Transverse colon (tissue), 4 donors: ENCODE measurements at regions not wholly inside any gene's neighbourhood (a gene's known extent, or its start where the extent isn't known, plus 50 kb on each side); places are given as distances from the start of the nearest gene placed in this dataset.

Experiments
- DNase-seq: peaks from one replicate; pipeline ENCODE4 v3.0.0-alpha.2; 2019
- H3K27ac ChIP-seq, 4 donors: fragments of 200-600 bp; sonication (generic); 2 replicates each; pipeline ENCODE4 v1.5.1; 2016 to 2018; ENCODE audit warnings: inconsistent platforms in 4 of 4
- H3K27me3 ChIP-seq: fragments of 200-600 bp; sonication (generic); 2 replicates; pipeline ENCODE4 v1.5.1; 2017; ENCODE audit warnings: inconsistent platforms
- H3K36me3 ChIP-seq, 4 donors: fragments of 200-600 bp; sonication (generic); 2 replicates each; pipeline ENCODE4 v1.5.1; 2017 to 2019; ENCODE audit warnings: inconsistent platforms in 4 of 4
- H3K4me1 ChIP-seq, 4 donors: fragments of 200-600 bp; sonication (generic); 2 replicates each; pipeline ENCODE4 v1.5.1; 2017 to 2020; ENCODE audit warnings: inconsistent platforms in 4 of 4
- H3K4me3 ChIP-seq, 4 donors: fragments of 200-600 bp; sonication (generic); 1 replicate in 1 of 4; 2 replicates in 3 of 4; pipeline versions ENCODE4 v1.5.1 to v1.6.1; 2017 to 2019; ENCODE audit warnings: inconsistent platforms in 4 of 4
- H3K9me3 ChIP-seq, 2 donors: fragments of 200-600 bp; sonication (generic); 2 replicates each; pipeline ENCODE4 v1.5.1; 2017 to 2019; ENCODE audit warnings: inconsistent platforms in 2 of 2
- CTCF ChIP-seq, 5 experiments: fragments of 200-600 bp in 3 of 5; fragments of 450-650 bp in 2 of 5; sonication (generic) in 3 of 5; IDR thresholded peaks; 1 replicate in 2 of 5; 2 replicates in 3 of 5; pipeline ENCODE4 v1.5.1; 2016 to 2017; ENCODE audit warnings: antibody characterized with exemption in 5 of 5, inconsistent platforms in 3 of 5, mild to moderate bottlenecking in 2 of 5, moderate library complexity in 1 of 5
- EP300 ChIP-seq: sonication (generic); formaldehyde crosslinking; IDR thresholded peaks from one replicate; pipeline ENCODE4 v1.6.1; 2017; ENCODE audit warnings: antibody characterized with exemption, low read depth
- POLR2A ChIP-seq: fragments of 450-650 bp; IDR thresholded peaks from one replicate; pipeline ENCODE4 v1.6.1; 2016; ENCODE audit warnings: antibody characterized with exemption, mild to moderate bottlenecking, moderate library complexity
- POLR2AphosphoS5 ChIP-seq, 3 donors: sonication (generic); formaldehyde crosslinking; IDR thresholded peaks; one replicate each; pipeline ENCODE4 v1.6.1; 2016; ENCODE audit warnings: antibody characterized with exemption in 3 of 3
- WGBS, 2 donors: methylation state at CpG; one replicate each; pipeline ENCODE4 v1.1.5; 2018; ENCODE audit warnings: low coverage in 1 of 2; 5-methylcytosine and 5-hydroxymethylcytosine counted together
- in situ Hi-C, 4 donors: fragments of 200-750 bp; cut with MboI; loops; one replicate each; pipeline versions ENCODE4 v1.15.0 to v1.15.1; 2017; ENCODE audit warnings: low sequenced_read_pairs in 3 of 4, low pct_ligation_motif_present in 1 of 4, low pct_unique_long_range_greater_than_20kb in 1 of 4
- intact Hi-C: fragments of 100-400 bp; cut with DNase I; formaldehyde crosslinking; loops from one replicate; pipeline ENCODE4 v1.15.1; 2023; ENCODE audit warnings: low total_unique reads

DNA sequence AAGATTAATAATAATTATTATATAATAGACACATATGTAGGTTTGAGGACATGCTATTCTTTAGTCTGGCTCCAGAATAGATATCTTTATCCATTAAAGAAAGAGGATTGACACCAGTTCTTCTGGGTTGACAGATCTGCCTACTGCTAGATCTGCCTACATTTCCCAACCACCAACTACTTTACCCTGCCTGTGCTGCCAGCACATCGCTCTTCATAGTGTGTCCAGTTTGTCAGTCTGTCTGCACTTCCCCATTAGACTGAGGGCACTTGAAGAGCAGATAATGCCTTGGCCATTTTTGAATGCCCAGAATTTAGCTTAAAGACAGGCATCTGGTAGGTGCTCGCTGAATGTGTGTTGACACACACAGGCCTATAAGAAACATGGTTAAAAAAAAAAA lies 910.1 kb upstream of the FAT3 start:
- no peak overlapping the region for H3K27ac ChIP-seq
- no peak for DNase-seq
- in situ Hi-C loops (no loop called here), intact Hi-C loops (no loop called here)
- 73 to 78% methylated on average over 1 to 2 of the region's 2 CpGs for WGBS, 2 donors
- no peak for TF ChIP-seq EP300
- no peak for TF ChIP-seq CTCF (IDR thresholded peaks at IDR 0.05)
- TF ChIP-seq POLR2A: no peak
- TF ChIP-seq POLR2AphosphoS5 (IDR thresholded peaks at IDR 0.05): no peak
- no peaks in the 10 kb centered on the region for H3K36me3 ChIP-seq
- H3K27me3 ChIP-seq: no peaks in the 10 kb centered on the region
- no peaks in the 10 kb centered on the region for H3K4me1 ChIP-seq
- no peak overlapping the region for H3K4me3 ChIP-seq
- no peaks in the 10 kb centered on the region for H3K9me3 ChIP-seq

DNA sequence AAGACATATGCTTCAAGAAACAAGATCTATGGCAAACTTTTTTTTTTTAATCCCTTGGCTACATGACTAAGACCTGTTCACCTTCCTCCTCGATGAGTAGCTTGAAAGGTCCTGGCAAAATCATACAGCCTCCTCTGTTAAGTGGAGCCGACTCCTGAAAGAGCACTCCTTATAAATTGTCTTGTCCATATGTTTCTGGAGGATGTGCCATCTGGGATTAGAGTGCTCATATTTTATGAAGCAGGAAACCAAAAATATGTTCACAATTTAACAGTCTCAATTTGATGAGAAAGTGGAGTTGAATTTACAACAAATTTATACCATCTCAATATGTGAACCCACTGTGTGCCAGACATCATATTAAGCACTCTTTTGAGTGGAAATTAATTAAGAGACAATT lies 912.1 kb upstream of the FAT3 start:
- in situ Hi-C loops: no loop called here
- Histone ChIP-seq H3K9me3 (no peaks in the 10 kb centered on the region), H3K4me1 (no peaks in the 10 kb centered on the region), H3K27ac (no peak overlapping the region), H3K36me3 (no peaks in the 10 kb centered on the region), H3K4me3 (no peak overlapping the region), H3K27me3 (no peaks in the 10 kb centered on the region)
- 48 to 52% methylated on average over 2 of the region's 2 CpGs for WGBS, 2 donors
- intact Hi-C loops: no loop called here
- TF ChIP-seq POLR2AphosphoS5 (IDR thresholded peaks at IDR 0.05): no peak
- no peak for TF ChIP-seq EP300
- no peak for TF ChIP-seq POLR2A
- no peak for TF ChIP-seq CTCF (IDR thresholded peaks at IDR 0.05)
- DNase-seq: no peak

GRCh38 chr11:91310085-91310484 lies 914.5 kb upstream of the FAT3 start:
- WGBS, 2 donors: 72 to 76% methylated on average over 3 of the region's 3 CpGs
- Histone ChIP-seq H3K27me3 (no peaks in the 10 kb centered on the region), H3K4me3 (no peak overlapping the region), H3K36me3 (no peaks in the 10 kb centered on the region), H3K27ac (no peak overlapping the region), H3K9me3 (no peaks in the 10 kb centered on the region), H3K4me1 (no peaks in the 10 kb centered on the region)
- DNase-seq: no peak
- TF ChIP-seq EP300: no peak
- TF ChIP-seq POLR2A: no peak
- TF ChIP-seq CTCF (IDR thresholded peaks at IDR 0.05): no peak
- no peak for TF ChIP-seq POLR2AphosphoS5 (IDR thresholded peaks at IDR 0.05)
- in situ Hi-C loops (no loop called here), intact Hi-C loops (no loop called here)

GRCh38 chr11:91308069-91308468 lies 916.5 kb upstream of the FAT3 start:
- Histone ChIP-seq H3K9me3 (no peaks in the 10 kb centered on the region), H3K4me1 (no peaks in the 10 kb centered on the region), H3K36me3 (no peaks in the 10 kb centered on the region), H3K27ac (no peak overlapping the region), H3K27me3 (no peaks in the 10 kb centered on the region), H3K4me3 (no peak overlapping the region)
- in situ Hi-C loops: no loop called here
- intact Hi-C loops: loop anchor here (5.0 kb wide), 1 partner anchor 1984 kb away; no protein-coding TSS in a partner anchor
- 63% methylated on average over 2 of the region's 2 CpGs; no CpG with 5 or more reads in 1 of the 2 donors for whole genome bisulfite sequencing, 2 donors
- no peak for TF ChIP-seq POLR2AphosphoS5 (IDR thresholded peaks at IDR 0.05)
- no peak for TF ChIP-seq EP300
- no peak for TF ChIP-seq POLR2A
- no peak for TF ChIP-seq CTCF (IDR thresholded peaks at IDR 0.05)
- no peak for DNase-seq
